Stimulated activated CD8-positive, alpha-beta memory T cell treated with anti-CD3 and anti-CD28 coated beads, Interleukin-15, amount 100 ng/mL, for 48 hours (primary cell): ENCODE measurements at regions not wholly inside any gene's neighbourhood (a gene's known extent, or its start where the extent isn't known, plus 50 kb on each side); places are given as distances from the start of the nearest gene placed in this dataset.

ENCODE experiments used
- DNase-seq, 2 donors: peaks; one replicate each; pipeline ENCODE4 v3.0.0-alpha.2; 2020; ENCODE audit warnings: low read depth in 2 of 2

GRCh38 chr5:7955476-7955875 is 86.5 kb downstream of the MTRR start:
- no peak for DNase-seq

- no peak for DNase-seq
Measured at GRCh38 chr5:7957329-7957728, 88.4 kb downstream of the MTRR start.

GRCh38 chr5:7960142-7960541 is 91.2 kb downstream of the MTRR start:
- no peak for DNase-seq

GRCh38 chr5:7961540-7961939 is 92.6 kb downstream of the MTRR start:
- DNase-seq: no peak

GRCh38 chr5:7970816-7971215 is 101.9 kb downstream of the MTRR start:
- DNase-seq: no peak

- DNase-seq: no peak
Measured at GRCh38 chr5:7976411-7977190, 107.7 kb downstream of the MTRR start.

- DNase-seq: no peak
Measured at GRCh38 chr5:7978114-7978513, 109.2 kb downstream of the MTRR start.

- DNase-seq: no peak
Measured at GRCh38 chr5:7978991-7979390, 110.0 kb downstream of the MTRR start.

GRCh38 chr5:7980881-7981280 is 111.9 kb downstream of the MTRR start:
- DNase-seq: no peak

- no peak for DNase-seq
Measured at GRCh38 chr5:7983433-7983832, 114.5 kb downstream of the MTRR start.

- DNase-seq: no peak
Measured at GRCh38 chr5:7991125-7991821, 122.3 kb downstream of the MTRR start.

GRCh38 chr5:7995688-7996294 is 126.8 kb downstream of the MTRR start:
- DNase-seq: no peak

GRCh38 chr5:8005416-8005815 is 136.5 kb downstream of the MTRR start:
- DNase-seq: no peak

GRCh38 chr5:8012131-8012977 is 143.4 kb downstream of the MTRR start:
- no peak for DNase-seq

- DNase-seq: no peak
Measured at GRCh38 chr5:8013948-8014710, 145.2 kb downstream of the MTRR start.

GRCh38 chr5:8019719-8020218 is 150.8 kb downstream of the MTRR start:
- DNase-seq: no peak

- no peak for DNase-seq
Measured at GRCh38 chr5:8020861-8021514, 152.0 kb downstream of the MTRR start.

GRCh38 chr5:8028243-8028642 is 159.3 kb downstream of the MTRR start:
- no peak for DNase-seq

GRCh38 chr5:8033261-8033660 is 164.3 kb downstream of the MTRR start:
- DNase-seq: no peak

GRCh38 chr5:8034852-8035251 is 165.9 kb downstream of the MTRR start:
- DNase-seq: no peak

GRCh38 chr5:8048920-8049319 is 180.0 kb downstream of the MTRR start:
- DNase-seq: no peak
